Stimulated activated CD4-positive, alpha-beta T cell treated with anti-CD3 and anti-CD28 coated beads, Interleukin-12 subunit alpha, Interleukin-12 subunit beta, amount 100 ng/mL, for 48 hours (primary cell): ENCODE measurements at regions not wholly inside any gene's neighbourhood (a gene's known extent, or its start where the extent isn't known, plus 50 kb on each side); places are given as distances from the start of the nearest gene placed in this dataset.
A peak's percentile ranks its signal among the peaks of the same experiment; 100 is the strongest.

Experiments
- DNase-seq, 3 donors: peaks; one replicate each; pipeline ENCODE4 v3.0.0-alpha.2; 2020; ENCODE audit warnings: low read depth in 2 of 3, low spot score in 1 of 3

- no peak for DNase-seq
Measured at GRCh38 chr11:76298255-76298654, 82.7 kb downstream of the THAP12 start.

GRCh38 chr11:76296731-76297542 lies 84.0 kb downstream of the THAP12 start:
- no peak for DNase-seq

DNA sequence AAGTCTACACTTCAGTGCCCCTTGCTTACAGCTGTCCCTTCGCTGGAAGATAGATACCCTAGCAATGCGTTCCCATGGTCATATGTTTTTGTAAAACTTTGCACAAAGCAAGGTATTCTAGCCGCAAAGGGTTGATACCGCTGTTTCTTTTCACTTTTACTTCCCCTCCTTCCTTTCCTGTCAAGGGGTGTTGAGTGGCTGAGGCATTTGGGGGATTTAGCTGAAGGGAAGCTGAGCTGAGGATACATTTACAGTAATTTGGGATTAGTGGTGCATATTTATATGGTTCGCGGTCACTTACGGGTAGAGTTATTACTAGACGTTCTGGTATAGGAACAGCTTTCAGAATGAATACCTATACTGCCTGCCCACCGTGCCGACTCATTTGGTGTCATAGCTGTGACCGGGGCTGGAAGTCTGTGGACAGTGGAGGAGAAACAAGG lies 86.9 kb upstream of the WNT11 start:
- DNase-seq = peak; percentile 20 to 35 (median 25)

- no peak for DNase-seq
Measured at GRCh38 chr11:76292583-76293188, 86.4 kb upstream of the WNT11 start.

GRCh38 chr11:76291576-76292526 lies 85.5 kb upstream of the WNT11 start:
- DNase-seq = no peak

DNA sequence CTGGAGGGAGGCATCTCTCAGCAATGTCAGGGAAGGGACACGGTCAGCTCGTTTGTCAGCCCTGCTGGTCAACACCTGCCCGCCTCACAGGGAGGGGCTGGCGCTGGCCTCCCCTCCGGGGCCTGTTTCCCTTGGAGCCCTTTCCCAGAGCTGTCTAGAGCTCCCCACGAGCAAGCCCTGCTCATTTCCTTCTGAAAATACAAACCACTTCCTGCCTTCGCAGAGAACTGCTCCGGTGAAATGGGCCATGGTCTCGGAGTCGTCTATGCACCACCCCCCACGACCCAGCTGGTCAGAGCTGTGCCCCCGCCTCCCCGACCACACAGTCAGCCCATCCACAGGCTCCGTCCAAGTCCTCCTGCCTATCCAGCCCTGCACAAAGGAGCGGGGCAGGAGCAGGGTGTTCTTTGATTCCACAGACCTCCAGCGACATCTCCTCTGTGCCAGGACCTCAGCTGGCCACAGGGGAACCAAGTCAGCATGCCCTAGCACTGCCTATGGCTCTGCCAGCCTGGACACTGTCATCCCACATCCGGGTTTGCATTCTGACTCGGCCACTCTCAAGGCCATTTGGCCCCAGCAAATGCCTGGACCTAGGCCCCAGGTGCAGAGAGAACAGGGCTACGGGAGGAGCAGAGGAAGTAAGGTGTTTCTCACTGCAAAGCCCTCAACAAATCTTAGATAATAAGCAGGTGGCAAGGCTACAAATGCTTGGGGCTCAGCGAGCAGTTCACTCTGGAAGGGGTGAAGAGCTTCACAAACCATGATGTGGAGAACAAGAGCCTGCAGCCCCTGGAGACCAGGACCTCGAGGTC lies 82.1 kb upstream of the WNT11 start:
- DNase-seq = peak in 1 of 3 donors; percentile 14

- no peak for DNase-seq
Measured at GRCh38 chr11:76287227-76287626, 80.9 kb upstream of the WNT11 start.

DNA sequence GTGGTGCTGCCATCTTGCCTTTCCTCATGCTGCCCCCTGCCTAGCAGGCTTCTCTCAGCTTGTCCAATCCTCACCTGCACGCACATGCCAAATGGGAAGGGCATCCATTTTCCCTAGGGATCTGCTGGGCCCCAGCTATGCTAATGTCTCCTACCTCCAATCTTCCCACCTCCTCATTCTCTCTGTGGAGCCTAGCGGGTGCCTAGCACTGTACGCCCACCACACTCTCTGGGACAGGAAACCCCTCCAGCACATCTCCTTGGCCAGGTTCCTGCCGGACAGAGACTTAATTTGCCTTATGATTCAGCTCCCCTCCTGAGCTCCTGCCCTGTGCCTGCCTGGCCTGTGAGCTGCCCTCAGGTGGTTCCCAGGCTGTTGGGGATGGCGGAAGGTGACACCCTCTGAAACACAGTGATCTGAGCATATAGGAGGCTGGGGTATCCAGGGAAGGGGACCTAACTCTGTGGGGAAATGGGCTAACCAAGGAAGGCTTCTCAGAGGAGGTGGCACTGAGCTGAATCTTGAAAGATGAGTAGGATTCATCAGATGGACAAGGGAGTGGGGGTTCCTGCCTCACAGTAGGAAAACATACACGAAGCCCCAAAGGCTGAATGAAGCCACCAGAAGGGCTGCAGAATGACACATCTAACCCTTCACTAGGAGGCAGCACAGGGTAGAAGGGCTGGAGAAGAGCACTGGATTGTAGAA lies 79.2 kb upstream of the WNT11 start:
- no peak for DNase-seq

DNA sequence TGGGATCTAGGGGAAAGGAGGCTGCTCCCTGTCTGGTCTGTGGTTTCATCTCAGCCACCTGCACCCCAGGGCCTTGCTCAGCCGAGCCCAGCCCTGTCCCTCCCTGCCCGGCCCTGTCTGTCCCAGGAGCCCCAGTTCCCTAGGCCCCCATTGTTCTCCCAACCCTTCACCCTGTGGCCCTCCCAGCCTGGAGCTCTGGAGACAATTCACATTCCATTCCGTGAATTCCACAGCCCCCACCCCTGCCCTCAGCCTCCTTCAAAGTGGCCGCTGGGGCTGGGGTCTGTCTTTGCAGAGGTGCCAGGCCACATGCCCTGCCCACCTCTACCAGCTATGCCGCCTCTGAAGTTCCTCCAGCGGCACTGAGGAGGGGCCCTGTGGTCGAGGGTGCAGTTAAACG lies 77.9 kb upstream of the WNT11 start:
- DNase-seq = no peak

- DNase-seq = no peak
Measured at GRCh38 chr11:76282811-76283595, 76.7 kb upstream of the WNT11 start.

- DNase-seq = no peak
Measured at GRCh38 chr11:76282172-76282571, 75.9 kb upstream of the WNT11 start.

- no peak for DNase-seq
Measured at GRCh38 chr11:76281558-76281906, 75.2 kb upstream of the WNT11 start.

DNA sequence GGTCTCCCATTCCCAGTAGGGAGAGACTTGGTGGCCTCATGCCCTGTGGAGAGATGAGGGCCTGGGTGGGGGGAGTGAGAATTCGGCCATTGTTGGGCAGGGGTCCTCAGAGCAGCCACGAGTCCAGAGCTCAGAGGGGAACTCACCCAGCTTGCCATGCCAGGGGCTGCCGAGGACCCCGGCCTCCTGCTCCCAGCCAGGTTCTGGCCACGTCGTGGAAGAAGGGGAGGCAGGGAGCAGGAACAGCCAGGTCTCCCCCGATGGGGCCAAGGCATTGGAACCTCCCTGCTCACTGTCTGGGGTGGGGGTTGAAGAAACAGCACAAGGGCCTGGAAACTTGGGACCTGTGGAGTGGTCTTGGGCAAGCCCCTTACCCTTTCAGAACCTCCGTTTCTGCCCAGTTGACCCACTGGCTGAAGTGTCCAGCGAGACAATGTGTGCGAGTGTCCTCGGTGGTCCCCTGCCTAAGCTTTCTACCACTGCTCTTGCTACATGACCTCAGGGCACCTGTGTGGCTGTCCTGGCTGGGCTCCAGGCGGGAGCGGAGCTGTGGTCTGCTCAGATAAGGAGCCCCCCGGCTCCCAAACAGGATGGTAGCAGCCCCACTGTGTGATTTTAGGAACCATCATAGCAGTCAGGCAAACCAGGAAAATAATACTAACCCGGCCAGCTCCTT lies 74.7 kb upstream of the WNT11 start:
- DNase-seq = no peak

DNA sequence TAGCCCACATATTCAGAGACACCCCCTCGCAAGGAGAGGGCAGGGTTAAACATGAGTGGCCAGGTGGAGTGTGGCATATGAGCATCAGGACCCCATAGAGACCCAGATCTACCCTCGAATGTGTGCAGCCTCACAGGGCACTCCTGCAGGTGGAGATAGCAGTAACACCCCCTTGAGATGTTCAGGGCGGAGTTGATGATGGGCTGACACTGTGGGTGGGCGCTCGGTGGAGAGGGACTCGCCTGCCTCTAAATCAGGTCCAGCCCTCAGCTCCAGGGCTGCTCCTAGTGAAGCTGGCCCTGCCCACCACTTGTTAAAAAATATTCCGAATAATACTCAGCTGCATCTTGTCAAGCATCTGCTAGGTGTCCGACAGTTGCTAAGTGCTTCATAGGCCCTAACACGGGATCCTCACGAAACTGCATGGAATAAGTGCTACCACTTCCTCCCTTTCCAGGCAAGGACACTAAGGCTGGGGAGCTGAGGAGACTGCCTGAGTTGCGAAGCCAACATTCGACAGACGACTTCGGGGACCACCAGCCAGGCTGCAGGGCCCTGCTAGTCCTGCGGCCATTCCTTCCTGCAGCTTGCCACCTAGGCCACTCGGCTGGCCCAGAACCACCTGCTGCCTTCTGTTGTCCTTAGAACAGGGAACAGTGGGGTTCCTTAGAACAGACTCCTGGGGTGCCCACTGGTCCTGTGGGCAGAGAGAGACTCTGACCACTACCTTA lies 74.0 kb upstream of the WNT11 start:
- no peak for DNase-seq

GRCh38 chr11:76279646-76280045 lies 73.3 kb upstream of the WNT11 start:
- DNase-seq = no peak

- no peak for DNase-seq
Measured at GRCh38 chr11:76279038-76279437, 72.7 kb upstream of the WNT11 start.

GRCh38 chr11:76278526-76278925 lies 72.2 kb upstream of the WNT11 start:
- no peak for DNase-seq
